OCI-LY3 (cell line): ENCODE measurements at regions not wholly inside any gene's neighbourhood (a gene's known extent, or its start where the extent isn't known, plus 50 kb on each side); places are given as distances from the start of the nearest gene placed in this dataset.

Source experiments
- CTCF ChIP-seq: fragments of 200-600, 300-600 bp; sonication (generic); IDR thresholded peaks from 2 replicates; pipeline ENCODE4 v1.5.1; 2014; ENCODE audit warnings: antibody characterized with exemption, low read length, low read depth
- EZH2phosphoT487 ChIP-seq: fragments of 200-600 bp; shearing (Covaris generic); IDR thresholded peaks from 2 replicates; pipeline ENCODE4 v1.6.1; 2018; ENCODE audit warnings: antibody characterized with exemption, mixed run types, low read depth

- TF ChIP-seq CTCF: no peak
- no peak for TF ChIP-seq EZH2phosphoT487
Observed at GRCh38 chr21:28151758-28152157, 840.9 kb downstream of the LTN1 start.
